ENCODE measurements at regions not wholly inside any gene's neighbourhood (a gene's known extent, or its start where the extent isn't known, plus 50 kb on each side); places are given as distances from the start of the nearest gene placed in this dataset.

DNA sequence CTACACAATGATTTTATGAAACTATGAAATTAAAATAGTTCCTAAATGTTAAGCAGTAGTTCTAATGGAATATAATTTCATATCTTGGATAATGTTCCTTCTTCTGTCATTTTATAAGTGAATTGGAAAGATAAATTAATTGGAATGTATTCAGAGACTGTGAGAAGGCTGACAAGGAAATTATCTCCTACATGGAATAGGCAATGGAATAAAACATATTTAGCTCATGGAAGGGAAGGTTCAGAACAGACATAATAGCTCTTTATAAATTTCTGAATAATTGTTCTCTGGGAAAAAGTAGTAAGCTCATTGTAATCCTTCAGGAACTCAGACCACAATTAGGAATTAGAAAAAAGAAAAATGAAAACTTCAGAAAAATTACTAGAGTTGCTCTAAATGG, 1172.3 kb upstream of the SORCS1 start:
- TF ChIP-seq EZH2phosphoT487 (IDR thresholded peaks at IDR 0.05; ENCODE audit: insufficient read depth, low read depth) (no peak), EZH2 (IDR thresholded peaks at IDR 0.05; ENCODE audit: insufficient read depth, poor library complexity, severe bottlenecking) (no peak)

All from GM23248 (cell line).